Endothelial cell of umbilical vein (primary cell): ENCODE measurements at regions not wholly inside any gene's neighbourhood (a gene's known extent, or its start where the extent isn't known, plus 50 kb on each side); places are given as distances from the start of the nearest gene placed in this dataset.

Source experiments
- CTCF ChIP-seq, 2 donors: IDR thresholded peaks; 1 replicate in 1 of 2; 2 replicates in 1 of 2; pipeline ENCODE4 v1.5.1; 2011; ENCODE audit warnings: low read length in 2 of 2, mild to moderate bottlenecking in 2 of 2, moderate library complexity in 2 of 2, control low read depth in 1 of 2, inconsistent platforms in 1 of 2, low read depth in 1 of 2; ENCODE audit not compliant: insufficient read depth in 1 of 2; ENCODE audit errors: extremely low read depth in 1 of 2
- EZH2 ChIP-seq: IDR thresholded peaks from 2 replicates; pipeline ENCODE4 v1.6.1; 2012; ENCODE audit warnings: borderline replicate concordance, low read depth, mild to moderate bottlenecking, moderate library complexity, low read length, inconsistent platforms; ENCODE audit not compliant: severe bottlenecking
- MAX ChIP-seq: IDR thresholded peaks from 2 replicates; pipeline ENCODE4 v1.6.1; 2011; ENCODE audit not compliant: insufficient read depth, insufficient read length
- POLR2A ChIP-seq: IDR thresholded peaks from 2 replicates; pipeline ENCODE4 v1.6.1; 2012; ENCODE audit warnings: low read depth, mild to moderate bottlenecking, control low read depth, low read length
- POLR2AphosphoS5 ChIP-seq: IDR thresholded peaks from 2 replicates; pipeline ENCODE4 v1.6.1; 2012; ENCODE audit warnings: low read depth, mild to moderate bottlenecking, control low read depth, low read length, moderate library complexity; ENCODE audit not compliant: insufficient read depth

GRCh38 chr2:215772634-215773563 is 240.5 kb downstream of the MREG start:
- no peak for TF ChIP-seq CTCF (IDR thresholded peaks at IDR 0.05; ENCODE audit: extremely low read depth in 1 of 2, insufficient read depth in 1 of 2, low read depth in 1 of 2, low read length in 2 of 2)
- TF ChIP-seq MAX, result no peak
- no peak for TF ChIP-seq POLR2A
- no peak for TF ChIP-seq EZH2
- no peak for TF ChIP-seq POLR2AphosphoS5
